ENCODE measurements at regions not wholly inside any gene's neighbourhood (a gene's known extent, or its start where the extent isn't known, plus 50 kb on each side); places are given as distances from the start of the nearest gene placed in this dataset.

DNA sequence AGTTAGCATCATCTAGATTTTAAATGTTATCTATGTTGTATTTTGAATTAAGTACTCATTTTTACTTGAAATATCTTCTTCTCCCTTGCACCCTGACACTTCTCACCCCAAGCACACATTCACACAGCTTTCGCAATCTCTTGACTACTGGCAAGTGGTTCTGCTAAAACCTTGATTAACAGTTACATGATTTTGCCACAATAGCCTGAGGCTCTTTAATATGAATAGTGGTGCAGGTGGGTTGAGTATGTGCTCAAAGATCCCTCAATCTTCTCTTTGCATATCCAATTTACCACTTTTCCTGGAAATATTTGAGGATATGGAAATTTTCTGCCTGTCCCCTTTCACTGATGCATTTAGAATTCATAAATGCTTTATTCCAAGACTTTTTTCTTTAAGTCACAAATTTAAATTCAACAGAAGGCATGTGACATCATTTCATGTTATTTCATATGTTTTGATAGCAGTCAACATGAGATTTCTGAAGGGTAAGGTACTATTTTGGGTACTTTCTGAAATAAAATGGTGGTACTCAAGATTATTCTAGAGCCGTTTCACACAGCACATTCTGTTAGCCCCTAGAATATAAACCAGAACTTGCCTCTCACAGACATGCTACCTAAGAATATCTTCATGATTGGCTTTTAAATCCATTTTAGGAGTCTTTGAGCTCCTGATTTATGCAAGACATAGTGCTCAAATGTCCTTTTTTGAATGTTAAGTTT lies 339.7 kb downstream of the RPRM start:
- TF ChIP-seq, protein P1, sequence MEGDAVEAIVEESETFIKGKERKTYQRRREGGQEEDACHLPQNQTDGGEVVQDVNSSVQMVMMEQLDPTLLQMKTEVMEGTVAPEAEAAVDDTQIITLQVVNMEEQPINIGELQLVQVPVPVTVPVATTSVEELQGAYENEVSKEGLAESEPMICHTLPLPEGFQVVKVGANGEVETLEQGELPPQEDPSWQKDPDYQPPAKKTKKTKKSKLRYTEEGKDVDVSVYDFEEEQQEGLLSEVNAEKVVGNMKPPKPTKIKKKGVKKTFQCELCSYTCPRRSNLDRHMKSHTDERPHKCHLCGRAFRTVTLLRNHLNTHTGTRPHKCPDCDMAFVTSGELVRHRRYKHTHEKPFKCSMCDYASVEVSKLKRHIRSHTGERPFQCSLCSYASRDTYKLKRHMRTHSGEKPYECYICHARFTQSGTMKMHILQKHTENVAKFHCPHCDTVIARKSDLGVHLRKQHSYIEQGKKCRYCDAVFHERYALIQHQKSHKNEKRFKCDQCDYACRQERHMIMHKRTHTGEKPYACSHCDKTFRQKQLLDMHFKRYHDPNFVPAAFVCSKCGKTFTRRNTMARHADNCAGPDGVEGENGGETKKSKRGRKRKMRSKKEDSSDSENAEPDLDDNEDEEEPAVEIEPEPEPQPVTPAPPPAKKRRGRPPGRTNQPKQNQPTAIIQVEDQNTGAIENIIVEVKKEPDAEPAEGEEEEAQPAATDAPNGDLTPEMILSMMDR (IDR thresholded peaks at IDR 0.05; ENCODE audit: insufficient read depth, missing control alignments), result no peak
- FAIRE-seq (no peak), DNase-seq (ENCODE audit: insufficient read length, low spot score) (no peak)

- TF ChIP-seq, protein P1 (IDR thresholded peaks at IDR 0.05; ENCODE audit: insufficient read depth, missing control alignments), result no peak
- no peak for FAIRE-seq
- DNase-seq (ENCODE audit: insufficient read length, low spot score), result no peak
Measured at GRCh38 chr2:153136216-153136615, 342.3 kb downstream of the RPRM start.

- TF ChIP-seq, protein P1 (IDR thresholded peaks at IDR 0.05; ENCODE audit: insufficient read depth, missing control alignments), result no peak
- DNase-seq (ENCODE audit: insufficient read length, low spot score) (no peak), FAIRE-seq (no peak)
Measured at GRCh38 chr2:153134725-153135124, 343.8 kb downstream of the RPRM start.

DNA sequence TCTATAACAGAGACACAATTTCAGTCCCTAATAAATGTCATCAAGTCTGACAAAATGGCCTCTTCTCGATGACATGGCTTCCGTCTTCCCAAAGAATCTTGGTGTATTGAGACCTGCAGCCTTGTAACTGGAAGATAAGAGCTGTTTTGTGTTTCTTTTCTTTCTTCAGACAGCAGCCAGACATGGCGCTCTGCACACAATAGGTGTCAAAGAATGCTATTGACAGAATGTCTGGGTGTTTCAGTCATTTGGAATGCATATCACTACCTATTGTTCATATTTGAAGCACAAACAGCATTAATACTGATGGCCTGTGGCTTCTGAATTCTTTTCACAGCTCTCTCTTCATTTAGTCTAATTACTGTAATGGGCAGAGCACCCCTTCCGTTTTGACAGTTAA lies 344.8 kb downstream of the RPRM start:
- FAIRE-seq (no peak), DNase-seq (ENCODE audit: insufficient read length, low spot score) (no peak)
- TF ChIP-seq, protein P1 (IDR thresholded peaks at IDR 0.05; ENCODE audit: insufficient read depth, missing control alignments), result no peak

- FAIRE-seq (no peak), DNase-seq (ENCODE audit: insufficient read length, low spot score) (no peak)
- TF ChIP-seq, protein P1 (IDR thresholded peaks at IDR 0.05; ENCODE audit: insufficient read depth, missing control alignments), result no peak
Measured at GRCh38 chr2:153132418-153132817, 346.1 kb downstream of the RPRM start.

GRCh38 chr2:153115141-153115540 lies 363.4 kb downstream of the RPRM start:
- TF ChIP-seq, protein P1 (IDR thresholded peaks at IDR 0.05; ENCODE audit: insufficient read depth, missing control alignments), result no peak
- no peak for FAIRE-seq
- DNase-seq (ENCODE audit: insufficient read length, low spot score), result no peak

DNA sequence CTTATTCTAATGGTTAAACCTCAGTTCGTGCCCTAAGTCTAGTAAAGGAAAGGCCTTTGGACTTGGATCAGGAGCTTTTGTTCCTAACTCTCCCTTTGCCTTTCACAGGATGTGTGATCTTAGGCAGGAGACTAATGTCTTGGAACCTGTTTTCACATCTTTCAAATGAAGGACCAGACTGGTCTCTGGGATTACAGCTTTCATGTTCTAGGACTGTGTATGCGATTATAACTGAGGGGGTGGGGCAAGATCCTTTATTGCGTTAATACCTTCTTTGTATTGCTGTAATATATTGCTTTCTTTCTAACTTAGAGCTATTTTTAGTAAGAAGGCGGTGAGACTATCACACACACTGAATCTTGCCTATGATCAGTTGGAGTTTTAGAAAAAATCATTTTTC lies 368.1 kb downstream of the RPRM start:
- TF ChIP-seq, protein P1 (IDR thresholded peaks at IDR 0.05; ENCODE audit: insufficient read depth, missing control alignments), result no peak
- DNase-seq (ENCODE audit: insufficient read length, low spot score) (no peak), FAIRE-seq (no peak)
